SK-N-SH (cell line): ENCODE measurements at regions not wholly inside any gene's neighbourhood (a gene's known extent, or its start where the extent isn't known, plus 50 kb on each side); places are given as distances from the start of the nearest gene placed in this dataset.

ENCODE experiments used
- CTCF ChIA-PET: fragments of 300-600, 350-600 bp; formaldehyde crosslinking; extraction: SDS; loops from one replicate; lab custom pipeline; 2021; lab: Yijun Ruan, JAX
- POLR2A ChIA-PET: fragments of 350-600 bp; sonication (Branson Sonifier 250); formaldehyde crosslinking; extraction: SDS; loops from one replicate; lab custom pipeline; 2020; ENCODE audit warnings: antibody characterized with exemption, inconsistent platforms; lab: Yijun Ruan, JAX
- DNase-seq: peaks from one replicate; pipeline ENCODE4 v3.0.0; 2012
- H2AFZ ChIP-seq: fragments of 200-600 bp; sonication (generic); 2 replicates; pipeline ENCODE4 v1.8.1; 2016; ENCODE audit warnings: antibody characterized with exemption, mild to moderate bottlenecking, low read depth
- H3F3A ChIP-seq: fragments of 200-600 bp; sonication (generic); replicated peaks from 2 replicates; pipeline ENCODE3; 2016; ENCODE audit warnings: antibody characterized with exemption, mild to moderate bottlenecking; ENCODE audit not compliant: insufficient read depth
- H3K27ac ChIP-seq, 2 experiments: fragments of 200-500 bp in 1 of 2; fragments of 200-600 bp in 1 of 2; sonication (Bioruptor generic) in 1 of 2; sonication (generic), shearing (Covaris generic) in 1 of 2; 2 replicates each; pipeline versions ENCODE4 v1.5.1 to v1.6.1; 2014 to 2016; ENCODE audit warnings: low read depth in 2 of 2, inconsistent platforms in 1 of 2, low read length in 1 of 2, mild to moderate bottlenecking in 1 of 2, mixed read lengths in 1 of 2
- H3K27me3 ChIP-seq: fragments of 200-600 bp; sonication (generic), shearing (Covaris generic); 2 replicates; pipeline ENCODE4 v1.6.1; 2016; ENCODE audit warnings: mixed run types; ENCODE audit not compliant: insufficient read depth
- H3K36me3 ChIP-seq, 2 experiments: fragments of 200-500 bp in 1 of 2; fragments of 200-600 bp in 1 of 2; sonication (Bioruptor generic) in 1 of 2; sonication (generic) in 1 of 2; replicated peaks in 1 of 2; 2 replicates each; pipeline versions ENCODE3 to v1.5.1; 2014 to 2016; ENCODE audit warnings: low read length in 1 of 2, mild to moderate bottlenecking in 1 of 2; ENCODE audit not compliant: insufficient read depth in 2 of 2, control insufficient read depth in 1 of 2
- H3K4me1 ChIP-seq, 2 experiments: fragments of 200-500 bp in 1 of 2; fragments of 200-600 bp in 1 of 2; sonication (Bioruptor generic) in 1 of 2; sonication (generic), shearing (Covaris generic) in 1 of 2; 2 replicates each; pipeline versions ENCODE4 v1.5.1 to v1.6.1; 2014 to 2016; ENCODE audit warnings: low read depth in 1 of 2, low read length in 1 of 2, mixed run types in 1 of 2; ENCODE audit not compliant: insufficient read depth in 2 of 2, control insufficient read depth in 1 of 2
- H3K4me2 ChIP-seq: fragments of 200-600 bp; sonication (generic), shearing (Covaris generic); 2 replicates; pipeline ENCODE4 v1.6.1; 2017; ENCODE audit warnings: mixed run types
- H3K4me3 ChIP-seq, 2 experiments: fragments of 200-500 bp in 1 of 2; fragments of 200-600 bp in 1 of 2; sonication (Bioruptor generic) in 1 of 2; sonication (generic), shearing (Covaris generic) in 1 of 2; 2 replicates each; pipeline versions ENCODE4 v1.5.1 to v1.8.1; 2014 to 2016; ENCODE audit warnings: low read depth in 2 of 2, inconsistent platforms in 1 of 2, low read length in 1 of 2, mild to moderate bottlenecking in 1 of 2, mixed read lengths in 1 of 2, moderate library complexity in 1 of 2
- H3K79me2 ChIP-seq: fragments of 200-600 bp; sonication (generic); 2 replicates; pipeline ENCODE4 v1.8.1; 2017; ENCODE audit warnings: mild to moderate bottlenecking; ENCODE audit not compliant: insufficient read depth
- H3K9ac ChIP-seq: fragments of 200-600 bp; sonication (generic); 2 replicates; pipeline ENCODE4 v1.6.1; 2017; ENCODE audit warnings: mixed run types
- H3K9me2 ChIP-seq: fragments of 200-600 bp; sonication (generic); 2 replicates; pipeline ENCODE4 v1.6.1; 2017; ENCODE audit warnings: mixed run types
- H3K9me3 ChIP-seq: fragments of 200-600 bp; sonication (generic); 2 replicates; pipeline ENCODE4 v1.6.1; 2017; ENCODE audit warnings: mixed run types, mild to moderate bottlenecking, moderate library complexity
- H4K20me1 ChIP-seq: fragments of 200-600 bp; sonication (generic); 2 replicates; pipeline ENCODE4 v1.6.1; 2017; ENCODE audit warnings: mild to moderate bottlenecking, mixed run types; ENCODE audit not compliant: insufficient read depth
- FOSL2 ChIP-seq: IDR thresholded peaks from 2 replicates; pipeline ENCODE4 v1.4.0; 2012; ENCODE audit warnings: low read depth, mild to moderate bottlenecking, moderate library complexity, borderline replicate concordance
- FOXM1 ChIP-seq: IDR thresholded peaks from 2 replicates; pipeline ENCODE4 v1.4.0; 2012; ENCODE audit warnings: low read depth, mild to moderate bottlenecking
- GATA2 ChIP-seq: sonication (generic); formaldehyde crosslinking; IDR thresholded peaks from 2 replicates; pipeline ENCODE4 v1.5.0; 2020; ENCODE audit warnings: mild to moderate bottlenecking, missing genetic modification reagents
- JUND ChIP-seq: IDR thresholded peaks from 2 replicates; pipeline ENCODE4 v1.4.0; 2012
- MXI1 ChIP-seq: IDR thresholded peaks from 2 replicates; pipeline ENCODE4 v1.6.1; 2012; ENCODE audit warnings: mild to moderate bottlenecking, low read depth, low read length, improper control_type of control experiment
- RAD21 ChIP-seq: IDR thresholded peaks from 2 replicates; pipeline ENCODE4 v1.6.1; 2012; ENCODE audit warnings: mild to moderate bottlenecking, low read length
- RXRA ChIP-seq: IDR thresholded peaks from 2 replicates; pipeline ENCODE4 v1.4.0; 2012; ENCODE audit warnings: low read depth, mild to moderate bottlenecking, borderline replicate concordance
- SMC3 ChIP-seq: IDR thresholded peaks from 2 replicates; pipeline ENCODE4 v1.6.1; 2012; ENCODE audit warnings: low read depth, low read length, improper control_type of control experiment
- YY1 ChIP-seq: IDR thresholded peaks from 2 replicates; pipeline ENCODE4 v1.4.0; 2012; ENCODE audit warnings: low read depth, mild to moderate bottlenecking
- WGBS: methylation state at CpG from one replicate; pipeline ENCODE4 v1.1.6; 2017; ENCODE audit warnings: low lambda C conversion rate; 5-methylcytosine and 5-hydroxymethylcytosine counted together
- TF ChIP-seq, protein P1 (sequence below): fragments of 200-600 bp; sonication (generic); IDR thresholded peaks from 2 replicates; pipeline ENCODE4 v1.6.1; 2017; ENCODE audit warnings: antibody characterized with exemption, mild to moderate bottlenecking, moderate library complexity
- TF ChIP-seq, protein P2 (sequence below): IDR thresholded peaks from 2 replicates; pipeline ENCODE4 v1.4.0; 2012; ENCODE audit warnings: low read depth, borderline replicate concordance
- TF ChIP-seq, protein P3 (sequence below): fragments of 150-350 bp; IDR thresholded peaks from 2 replicates; pipeline ENCODE4 v1.6.1; 2016; ENCODE audit warnings: mild to moderate bottlenecking, low read depth, low read length

DNA sequence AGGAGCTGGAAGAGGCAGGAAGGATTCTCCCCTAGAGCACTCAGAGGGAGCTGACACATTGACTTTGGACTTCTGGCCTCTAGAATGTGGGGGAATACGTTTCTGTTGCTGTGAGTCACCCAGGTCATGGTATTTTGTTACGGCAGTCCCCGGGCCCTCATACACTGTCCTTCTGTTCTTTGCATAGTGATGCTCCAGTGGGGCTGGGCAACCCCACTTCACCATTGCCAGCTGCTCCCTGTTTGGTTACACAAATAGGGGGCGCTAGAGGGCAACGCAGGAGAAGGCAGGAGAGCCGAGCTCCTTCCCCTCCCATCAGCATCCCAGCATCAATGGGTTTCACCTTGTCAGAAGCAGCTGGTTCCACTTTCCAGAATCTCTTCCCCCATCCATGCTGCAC is 257.7 kb upstream of the FOXF1 start:
- POLR2A ChIA-PET, result no interaction called here
- no peak overlapping the region for H3K9ac ChIP-seq
- H4K20me1 ChIP-seq, result no peaks in the 10 kb centered on the region
- no peaks in the 10 kb centered on the region for H3K9me3 ChIP-seq
- CTCF ChIA-PET, result interaction anchor here (0.5 to 1.1 kb wide), 4 partner anchors 99 to 324 kb away, joined by 3 read pairs; no protein-coding TSS in a partner anchor
- H3K4me1 ChIP-seq, result no peaks in the 10 kb centered on the region
- DNase-seq, result peak; percentile 31
- WGBS, result 2% methylated on average over 6 of the region's 6 CpGs
- H2AFZ ChIP-seq, result no peak overlapping the region
- no peak for TF ChIP-seq YY1
- TF ChIP-seq, protein P1, sequence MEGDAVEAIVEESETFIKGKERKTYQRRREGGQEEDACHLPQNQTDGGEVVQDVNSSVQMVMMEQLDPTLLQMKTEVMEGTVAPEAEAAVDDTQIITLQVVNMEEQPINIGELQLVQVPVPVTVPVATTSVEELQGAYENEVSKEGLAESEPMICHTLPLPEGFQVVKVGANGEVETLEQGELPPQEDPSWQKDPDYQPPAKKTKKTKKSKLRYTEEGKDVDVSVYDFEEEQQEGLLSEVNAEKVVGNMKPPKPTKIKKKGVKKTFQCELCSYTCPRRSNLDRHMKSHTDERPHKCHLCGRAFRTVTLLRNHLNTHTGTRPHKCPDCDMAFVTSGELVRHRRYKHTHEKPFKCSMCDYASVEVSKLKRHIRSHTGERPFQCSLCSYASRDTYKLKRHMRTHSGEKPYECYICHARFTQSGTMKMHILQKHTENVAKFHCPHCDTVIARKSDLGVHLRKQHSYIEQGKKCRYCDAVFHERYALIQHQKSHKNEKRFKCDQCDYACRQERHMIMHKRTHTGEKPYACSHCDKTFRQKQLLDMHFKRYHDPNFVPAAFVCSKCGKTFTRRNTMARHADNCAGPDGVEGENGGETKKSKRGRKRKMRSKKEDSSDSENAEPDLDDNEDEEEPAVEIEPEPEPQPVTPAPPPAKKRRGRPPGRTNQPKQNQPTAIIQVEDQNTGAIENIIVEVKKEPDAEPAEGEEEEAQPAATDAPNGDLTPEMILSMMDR, result peak; percentile 53
- TF ChIP-seq RAD21, result peak; percentile 44
- TF ChIP-seq RXRA, result no peak
- TF ChIP-seq SMC3, result peak; percentile 34
- H3F3A ChIP-seq, result no peaks in the 10 kb centered on the region
- H3K27me3 ChIP-seq, result peaks cover 22% of the 10 kb centered on the region; the same call in 1 of the 2 replicates
- H3K36me3 ChIP-seq, result no peaks in the 10 kb centered on the region
- H3K4me3 ChIP-seq, result peak overlapping the region in 1 of 2 experiments; percentile 16; a peak in 1 of 4 replicates
- H3K27ac ChIP-seq, result no peak overlapping the region
- no peak overlapping the region for H3K4me2 ChIP-seq
- no peaks in the 10 kb centered on the region for H3K9me2 ChIP-seq
- H3K79me2 ChIP-seq, result no peaks in the 10 kb centered on the region

DNA sequence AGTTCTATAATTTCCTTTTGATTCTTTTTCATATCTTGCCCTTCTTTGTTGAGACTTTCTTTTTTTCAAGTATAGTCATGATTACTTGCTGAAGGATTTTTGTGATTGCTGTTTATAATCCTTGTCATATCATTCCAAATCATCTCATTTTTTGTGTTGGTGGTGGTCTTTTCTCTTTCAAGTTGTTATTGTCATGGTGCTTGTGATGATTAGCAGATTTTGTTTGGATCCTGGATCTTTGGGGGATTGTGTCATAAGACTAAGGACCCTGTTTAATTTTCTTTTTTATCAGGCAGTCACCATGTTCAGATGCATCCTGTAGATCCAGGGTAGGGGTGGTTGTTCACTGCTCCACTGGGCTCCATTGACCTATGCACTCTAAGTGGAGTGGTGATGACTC is 254.4 kb upstream of the FOXF1 start:
- no peak for TF ChIP-seq FOSL2
- no peak for TF ChIP-seq FOXM1
- TF ChIP-seq JUND, result no peak
- TF ChIP-seq, protein P2, sequence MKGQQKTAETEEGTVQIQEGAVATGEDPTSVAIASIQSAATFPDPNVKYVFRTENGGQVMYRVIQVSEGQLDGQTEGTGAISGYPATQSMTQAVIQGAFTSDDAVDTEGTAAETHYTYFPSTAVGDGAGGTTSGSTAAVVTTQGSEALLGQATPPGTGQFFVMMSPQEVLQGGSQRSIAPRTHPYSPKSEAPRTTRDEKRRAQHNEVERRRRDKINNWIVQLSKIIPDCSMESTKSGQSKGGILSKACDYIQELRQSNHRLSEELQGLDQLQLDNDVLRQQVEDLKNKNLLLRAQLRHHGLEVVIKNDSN, result no peak
- TF ChIP-seq YY1, result no peak
- no peak for TF ChIP-seq GATA2
- TF ChIP-seq MXI1, result no peak
- TF ChIP-seq, protein P3, sequence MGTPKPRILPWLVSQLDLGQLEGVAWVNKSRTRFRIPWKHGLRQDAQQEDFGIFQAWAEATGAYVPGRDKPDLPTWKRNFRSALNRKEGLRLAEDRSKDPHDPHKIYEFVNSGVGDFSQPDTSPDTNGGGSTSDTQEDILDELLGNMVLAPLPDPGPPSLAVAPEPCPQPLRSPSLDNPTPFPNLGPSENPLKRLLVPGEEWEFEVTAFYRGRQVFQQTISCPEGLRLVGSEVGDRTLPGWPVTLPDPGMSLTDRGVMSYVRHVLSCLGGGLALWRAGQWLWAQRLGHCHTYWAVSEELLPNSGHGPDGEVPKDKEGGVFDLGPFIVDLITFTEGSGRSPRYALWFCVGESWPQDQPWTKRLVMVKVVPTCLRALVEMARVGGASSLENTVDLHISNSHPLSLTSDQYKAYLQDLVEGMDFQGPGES, result no peak
- TF ChIP-seq, protein P1, result no peak
- TF ChIP-seq SMC3, result no peak
- no peak for TF ChIP-seq RXRA
- Histone ChIP-seq H3K79me2 (no peaks in the 10 kb centered on the region), H3K4me3 (no peak overlapping the region), H3K4me1 (no peaks in the 10 kb centered on the region), H3K4me2 (no peak overlapping the region), H3F3A (no peaks in the 10 kb centered on the region), H2AFZ (no peak overlapping the region), H4K20me1 (no peaks in the 10 kb centered on the region), H3K9me3 (no peaks in the 10 kb centered on the region), H3K27ac (no peak overlapping the region), H3K27me3 (peaks cover 3% of the 10 kb centered on the region; the same call in 1 of the 2 replicates), H3K36me3 (no peaks in the 10 kb centered on the region), H3K9me2 (no peaks in the 10 kb centered on the region), H3K9ac (no peak overlapping the region)
- POLR2A ChIA-PET, result no interaction called here
- no peak for DNase-seq
- CTCF ChIA-PET, result no interaction called here
